OCI-LY3 (cell line): ENCODE measurements at regions not wholly inside any gene's neighbourhood (a gene's known extent, or its start where the extent isn't known, plus 50 kb on each side); places are given as distances from the start of the nearest gene placed in this dataset.

ENCODE experiments used
- H2AFZ ChIP-seq: fragments of 200-600, 300-600 bp; shearing (Covaris generic); 2 replicates; pipeline ENCODE4 v1.6.0; 2014; ENCODE audit warnings: antibody characterized with exemption, low read depth, low read length
- H3K27ac ChIP-seq: fragments of 200-600, 300-600 bp; sonication (generic); 2 replicates; pipeline ENCODE4 v1.5.1; 2014; ENCODE audit warnings: mild to moderate bottlenecking, low read length, moderate library complexity, mixed read lengths
- H3K27me3 ChIP-seq: fragments of 200-600, 300-600 bp; sonication (generic); 2 replicates; pipeline ENCODE4 v1.6.1; 2014; ENCODE audit warnings: low read depth, low read length, mixed read lengths
- H3K36me3 ChIP-seq: fragments of 200-600, 300-600 bp; sonication (generic); replicated peaks from 2 replicates; pipeline ENCODE3; 2014; ENCODE audit warnings: low read depth, low read length, mixed read lengths
- H3K4me1 ChIP-seq: fragments of 300-600, 200-600 bp; sonication (generic); 2 replicates; pipeline ENCODE4 v1.6.1; 2014; ENCODE audit warnings: low read length, mixed read lengths
- H3K4me2 ChIP-seq: fragments of 200-600, 300-600 bp; sonication (generic); 2 replicates; pipeline ENCODE4 v1.6.1; 2014; ENCODE audit warnings: low read length, mixed read lengths
- H3K4me3 ChIP-seq: fragments of 300-600, 200-600 bp; sonication (generic); 2 replicates; pipeline ENCODE4 v1.5.1; 2014; ENCODE audit warnings: antibody characterized with exemption, mild to moderate bottlenecking, low read length, moderate library complexity
- H3K79me2 ChIP-seq: fragments of 300-600, 200-600 bp; shearing (Covaris generic); 2 replicates; pipeline ENCODE4 v1.6.1; 2014; ENCODE audit warnings: mild to moderate bottlenecking, low read length, mixed read lengths
- H3K9ac ChIP-seq: fragments of 300-600, 200-600 bp; shearing (Covaris generic); 2 replicates; pipeline ENCODE4 v1.6.0; 2014; ENCODE audit warnings: mild to moderate bottlenecking, low read length, moderate library complexity
- H3K9me3 ChIP-seq: fragments of 200-600, 300-600 bp; shearing (Covaris generic); 2 replicates; pipeline ENCODE4 v1.6.1; 2014; ENCODE audit warnings: low read length, mixed read lengths; ENCODE audit not compliant: insufficient read depth
- H4K20me1 ChIP-seq: fragments of 200-600, 300-600 bp; sonication (generic); 2 replicates; pipeline ENCODE4 v1.6.1; 2016; ENCODE audit warnings: low read length, mixed read lengths; ENCODE audit not compliant: insufficient read depth
- CTCF ChIP-seq: fragments of 200-600, 300-600 bp; sonication (generic); IDR thresholded peaks from 2 replicates; pipeline ENCODE4 v1.5.1; 2014; ENCODE audit warnings: antibody characterized with exemption, low read length, low read depth
- EZH2phosphoT487 ChIP-seq: fragments of 200-600 bp; shearing (Covaris generic); IDR thresholded peaks from 2 replicates; pipeline ENCODE4 v1.6.1; 2018; ENCODE audit warnings: antibody characterized with exemption, mixed run types, low read depth

DNA sequence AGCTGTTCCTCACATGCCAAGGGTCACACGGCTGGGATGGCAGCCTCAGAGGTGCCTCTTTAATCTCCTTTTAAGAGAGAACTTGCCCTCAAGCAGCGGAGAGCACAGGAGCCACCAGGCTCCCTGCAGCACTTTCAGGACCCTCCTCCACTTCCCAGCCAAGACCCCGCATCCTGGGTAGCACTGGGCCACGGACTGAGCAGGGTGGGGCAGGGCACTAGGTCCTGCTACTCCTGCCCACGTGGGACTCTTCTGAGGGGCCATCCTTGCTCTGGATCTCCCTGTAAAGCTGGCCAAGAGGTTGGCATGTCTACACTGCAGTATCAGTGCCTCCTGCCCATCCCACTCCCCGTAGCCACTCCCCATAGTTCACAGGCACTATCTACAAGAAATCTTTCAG, 175.3 kb upstream of the GLI2 start:
- TF ChIP-seq EZH2phosphoT487 (no peak), CTCF (no peak)
- H3K9ac ChIP-seq = no peak overlapping the region
- 0 out of 2 replicates have a peak, but pooled peaks cover 7% of the 10 kb centered on the region for H3K27me3 ChIP-seq
- H2AFZ ChIP-seq = no peak overlapping the region
- no peak overlapping the region for H3K4me3 ChIP-seq
- no peaks in the 10 kb centered on the region for H3K9me3 ChIP-seq
- H3K4me1 ChIP-seq = no peaks in the 10 kb centered on the region
- no peak overlapping the region for H3K27ac ChIP-seq
- H4K20me1 ChIP-seq = no peaks in the 10 kb centered on the region
- no peaks in the 10 kb centered on the region for H3K79me2 ChIP-seq
- no peak overlapping the region for H3K4me2 ChIP-seq
- H3K36me3 ChIP-seq = no peaks in the 10 kb centered on the region

DNA sequence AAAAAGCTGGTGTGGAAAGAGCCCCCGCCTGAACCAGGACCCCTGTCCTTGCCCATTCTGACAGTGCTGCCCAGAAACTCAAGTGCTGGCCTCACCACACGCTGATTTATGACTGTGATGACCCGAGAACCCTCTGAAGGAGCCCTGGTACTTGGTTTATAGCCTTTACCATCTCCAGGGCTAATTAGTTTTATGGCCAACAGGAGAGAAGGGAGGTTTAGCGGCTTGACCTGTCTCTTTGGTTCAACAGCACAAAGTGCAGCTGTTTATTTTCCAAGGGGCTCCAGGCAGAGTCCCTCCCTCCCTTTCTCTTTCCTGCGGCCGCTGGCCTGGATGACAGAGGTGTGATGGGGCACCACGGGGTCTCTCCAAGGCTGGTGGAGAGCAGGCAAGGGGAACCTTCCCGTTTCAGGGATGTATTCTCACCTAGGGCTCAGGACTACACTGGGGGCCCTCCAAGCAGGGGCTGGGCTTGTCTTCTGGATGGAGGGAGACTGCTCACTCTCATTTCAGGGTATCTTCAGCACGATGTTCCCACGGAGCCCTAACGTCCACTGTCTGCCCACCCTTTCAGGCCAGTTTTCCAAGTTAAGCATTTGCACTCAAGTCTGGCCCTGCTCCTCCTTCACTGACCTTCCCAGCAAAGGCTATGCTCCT, 174.2 kb upstream of the GLI2 start:
- H3K36me3 ChIP-seq = no peaks in the 10 kb centered on the region
- TF ChIP-seq EZH2phosphoT487 = no peak
- TF ChIP-seq CTCF = no peak
- H3K9me3 ChIP-seq = no peaks in the 10 kb centered on the region
- no peaks in the 10 kb centered on the region for H3K4me1 ChIP-seq
- H3K9ac ChIP-seq = no peak overlapping the region
- no peak overlapping the region for H3K27ac ChIP-seq
- H3K4me3 ChIP-seq = no peak overlapping the region
- no peaks in the 10 kb centered on the region for H3K79me2 ChIP-seq
- H2AFZ ChIP-seq = no peak overlapping the region
- H3K27me3 ChIP-seq = 0 out of 2 replicates have a peak, but pooled peaks cover 3% of the 10 kb centered on the region
- no peak overlapping the region for H3K4me2 ChIP-seq
- no peaks in the 10 kb centered on the region for H4K20me1 ChIP-seq

DNA sequence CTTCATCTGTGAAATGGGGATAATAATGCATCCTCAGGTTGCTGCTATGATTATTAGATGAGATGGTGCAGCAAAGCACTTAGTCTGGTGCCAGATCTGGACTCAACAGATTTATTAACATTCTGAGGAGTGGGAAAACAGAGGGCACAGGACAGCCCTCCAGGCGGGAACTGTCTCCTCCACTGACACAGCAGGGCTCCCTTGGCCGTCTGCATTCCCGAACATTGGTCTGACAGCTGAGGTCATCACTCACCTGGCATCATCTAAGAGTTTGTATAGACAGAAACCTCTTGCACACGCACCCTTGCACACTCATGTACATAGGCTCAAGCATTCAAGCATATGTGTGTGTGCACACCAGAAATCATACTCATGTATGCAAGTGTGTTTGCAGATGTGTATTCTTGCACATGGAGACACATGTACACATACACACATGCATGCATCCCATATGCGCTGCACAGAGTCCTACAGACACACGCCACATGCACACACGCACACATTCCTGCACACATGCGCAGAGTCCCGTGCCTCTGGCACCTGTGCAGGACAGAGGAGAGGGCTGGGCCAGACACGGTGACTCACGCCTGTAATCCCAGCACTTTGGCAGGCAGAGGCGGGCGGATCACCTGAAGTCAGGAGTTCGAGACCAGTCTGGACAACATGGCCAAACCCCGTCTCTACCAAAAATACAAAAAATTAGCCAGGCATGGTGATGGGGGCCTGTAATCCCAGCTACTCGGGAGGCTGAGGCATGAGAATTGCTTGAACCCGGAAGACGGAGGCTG, 173.3 kb upstream of the GLI2 start:
- Histone ChIP-seq H3K4me2 (no peak overlapping the region), H3K27ac (no peak overlapping the region), H3K4me1 (no peaks in the 10 kb centered on the region), H4K20me1 (no peaks in the 10 kb centered on the region), H3K9ac (no peak overlapping the region), H3K79me2 (no peaks in the 10 kb centered on the region), H3K27me3 (0 out of 2 replicates have a peak, but pooled peaks cover 3% of the 10 kb centered on the region), H3K36me3 (no peaks in the 10 kb centered on the region), H3K4me3 (no peak overlapping the region), H3K9me3 (no peaks in the 10 kb centered on the region), H2AFZ (no peak overlapping the region)
- TF ChIP-seq CTCF = no peak

DNA sequence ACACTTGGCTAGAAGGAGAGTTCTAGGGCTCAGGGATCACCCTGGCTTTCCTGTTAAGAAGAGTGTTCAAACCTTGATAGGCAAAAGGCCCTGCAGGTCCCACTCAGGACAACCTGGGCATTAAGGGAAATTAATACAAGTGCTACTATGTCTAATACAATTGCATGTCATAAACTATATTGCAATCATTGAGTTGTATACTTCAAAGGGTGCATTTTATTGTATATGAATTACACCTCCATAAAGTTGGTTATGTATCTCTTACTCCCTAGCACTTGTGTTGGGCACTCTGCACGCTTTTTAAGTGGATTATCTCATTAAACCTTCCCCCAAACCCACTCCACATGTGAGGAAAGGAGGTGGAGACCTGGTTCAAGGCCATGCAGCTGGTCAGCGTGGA, 172.1 kb upstream of the GLI2 start:
- Histone ChIP-seq H3K27me3 (0 out of 2 replicates have a peak, but pooled peaks cover 3% of the 10 kb centered on the region), H3K27ac (no peak overlapping the region), H3K36me3 (no peaks in the 10 kb centered on the region), H3K4me1 (no peaks in the 10 kb centered on the region), H4K20me1 (no peaks in the 10 kb centered on the region), H3K4me2 (no peak overlapping the region), H2AFZ (no peak overlapping the region), H3K79me2 (no peaks in the 10 kb centered on the region), H3K9ac (no peak overlapping the region), H3K4me3 (no peak overlapping the region), H3K9me3 (no peaks in the 10 kb centered on the region)
- TF ChIP-seq CTCF (no peak), EZH2phosphoT487 (no peak)
